IPS-20b (cell line): ENCODE measurements at regions not wholly inside any gene's neighbourhood (a gene's known extent, or its start where the extent isn't known, plus 50 kb on each side); places are given as distances from the start of the nearest gene placed in this dataset.
"Not testable (repeated sequence)": the region's sequence is repeated elsewhere in the genome, so short reads cannot be mapped to it uniquely, and the experiment has no call there.

Experiments
- H3K27ac ChIP-seq: one replicate; pipeline ENCODE4 v1.5.1; 2013; ENCODE audit warnings: low read length
- H3K27me3 ChIP-seq: 2 replicates; pipeline ENCODE4 v1.6.1; 2013; ENCODE audit warnings: mild to moderate bottlenecking, low read length, inconsistent platforms; ENCODE audit not compliant: insufficient read depth
- H3K36me3 ChIP-seq: 2 replicates; pipeline ENCODE4 v1.6.1; 2013; ENCODE audit warnings: low read depth, mild to moderate bottlenecking, inconsistent platforms, low read length, moderate library complexity; ENCODE audit not compliant: insufficient read depth
- H3K4me1 ChIP-seq: 2 replicates; pipeline ENCODE4 v1.6.1; 2013; ENCODE audit warnings: mild to moderate bottlenecking, control low read depth, inconsistent platforms, low read length, moderate library complexity; ENCODE audit not compliant: insufficient read depth
- H3K4me3 ChIP-seq: 2 replicates; pipeline ENCODE4 v1.5.1; 2013; ENCODE audit warnings: mild to moderate bottlenecking, low read length, inconsistent platforms
- H3K9ac ChIP-seq: 2 replicates; pipeline ENCODE4 v1.6.1; 2013; ENCODE audit warnings: low read depth, mild to moderate bottlenecking, inconsistent platforms, low read length, moderate library complexity
- H3K9me3 ChIP-seq: 2 replicates; pipeline ENCODE4 v1.6.1; 2013; ENCODE audit warnings: mild to moderate bottlenecking, low read depth, low read length, inconsistent platforms; ENCODE audit not compliant: insufficient read depth

DNA sequence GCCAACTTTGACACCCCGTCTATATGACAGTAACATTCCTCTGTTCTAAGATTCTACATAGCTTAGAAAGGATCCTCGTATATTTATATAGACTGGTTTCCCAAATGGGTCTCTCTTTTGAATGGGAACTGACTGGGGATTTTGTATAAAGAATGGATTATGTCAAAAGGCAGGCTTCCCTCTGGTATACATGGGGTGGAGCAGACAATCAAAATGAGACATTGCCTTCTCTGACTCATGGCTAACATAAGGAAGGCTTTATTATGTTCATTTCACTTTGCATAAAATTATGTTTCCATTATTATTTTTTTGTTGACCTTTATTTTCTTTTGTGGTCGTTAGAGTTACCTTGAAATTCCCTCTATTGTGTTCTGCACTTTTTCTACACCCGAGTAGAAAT, 211.1 kb downstream of the ALG10B start:
- H3K27ac ChIP-seq: no peak overlapping the region
- no peaks in the 10 kb centered on the region for H3K9me3 ChIP-seq
- H3K27me3 ChIP-seq: no peaks in the 10 kb centered on the region
- H3K9ac ChIP-seq: no peak overlapping the region
- H3K4me3 ChIP-seq: no peak overlapping the region
- H3K4me1 ChIP-seq: no peaks in the 10 kb centered on the region
- no peaks in the 10 kb centered on the region for H3K36me3 ChIP-seq

DNA sequence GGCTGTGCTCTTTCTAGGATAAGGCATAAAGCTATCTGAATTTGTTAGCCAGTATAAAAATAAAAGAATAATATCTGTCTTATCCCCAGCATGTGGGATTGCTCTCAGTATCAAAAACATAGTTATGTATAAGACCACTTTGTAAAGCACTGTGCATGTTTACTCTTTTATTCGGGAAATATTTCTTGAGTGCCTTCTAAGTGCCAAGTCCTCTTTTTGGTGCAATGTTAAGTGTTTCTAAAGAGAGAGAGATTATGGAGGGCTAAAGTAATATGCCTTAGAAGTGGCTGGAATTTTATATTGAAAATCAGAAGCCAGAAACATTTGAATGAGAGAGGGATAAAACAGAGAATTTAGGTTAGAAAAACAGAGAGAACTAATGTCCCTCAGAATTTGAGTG, 212.0 kb downstream of the ALG10B start:
- Histone ChIP-seq H3K9ac (no peak overlapping the region), H3K27me3 (no peaks in the 10 kb centered on the region), H3K36me3 (no peaks in the 10 kb centered on the region), H3K27ac (no peak overlapping the region), H3K4me3 (no peak overlapping the region), H3K9me3 (no peaks in the 10 kb centered on the region), H3K4me1 (no peaks in the 10 kb centered on the region)

GRCh38 chr12:38529281-38529680, 212.7 kb downstream of the ALG10B start:
- not testable (repeated sequence) for H3K9me3 ChIP-seq, H3K27ac ChIP-seq, H3K4me1 ChIP-seq, H3K36me3 ChIP-seq, H3K27me3 ChIP-seq, H3K4me3 ChIP-seq, H3K9ac ChIP-seq

GRCh38 chr12:38538319-38538718, 221.7 kb downstream of the ALG10B start:
- Histone ChIP-seq H3K4me1 (peaks cover 7% of the 10 kb centered on the region; the same call in 1 of the 2 replicates), H3K36me3 (no peaks in the 10 kb centered on the region), H3K4me3 (no peak overlapping the region), H3K27me3 (no peaks in the 10 kb centered on the region), H3K9me3 (no peaks in the 10 kb centered on the region), H3K9ac (no peak overlapping the region), H3K27ac (no peak overlapping the region)

GRCh38 chr12:38540156-38540555, 223.6 kb downstream of the ALG10B start:
- H3K27me3 ChIP-seq: no peaks in the 10 kb centered on the region
- H3K4me1 ChIP-seq: peaks cover 24% of the 10 kb centered on the region; the same call in 1 of the 2 replicates
- no peak overlapping the region for H3K27ac ChIP-seq
- no peak overlapping the region for H3K4me3 ChIP-seq
- H3K9me3 ChIP-seq: no peaks in the 10 kb centered on the region
- no peaks in the 10 kb centered on the region for H3K36me3 ChIP-seq
- no peak overlapping the region for H3K9ac ChIP-seq

GRCh38 chr12:38541849-38542248, 225.3 kb downstream of the ALG10B start:
- Histone ChIP-seq H3K9me3 (no peaks in the 10 kb centered on the region), H3K27ac (no peak overlapping the region), H3K27me3 (no peaks in the 10 kb centered on the region), H3K9ac (no peak overlapping the region), H3K4me1 (peaks cover 25% of the 10 kb centered on the region; the same call in 1 of the 2 replicates), H3K4me3 (no peak overlapping the region), H3K36me3 (no peaks in the 10 kb centered on the region)

- 0 out of 2 replicates have a peak overlapping the region, but pooled peaks have one; percentile 6 for H3K4me3 ChIP-seq
- no peaks in the 10 kb centered on the region for H3K36me3 ChIP-seq
- no peak overlapping the region for H3K9ac ChIP-seq
- H3K27ac ChIP-seq: peak overlapping the region; percentile 48
- no peaks in the 10 kb centered on the region for H3K27me3 ChIP-seq
- no peaks in the 10 kb centered on the region for H3K9me3 ChIP-seq
- peaks cover 25% of the 10 kb centered on the region; the same call in 1 of the 2 replicates for H3K4me1 ChIP-seq
Measured at GRCh38 chr12:38543151-38543550, 226.6 kb downstream of the ALG10B start.

- Histone ChIP-seq H3K27me3 (no peaks in the 10 kb centered on the region), H3K27ac (peak overlapping the region; percentile 35), H3K9me3 (no peaks in the 10 kb centered on the region), H3K36me3 (no peaks in the 10 kb centered on the region), H3K4me3 (peak overlapping the region; percentile 2; the same call in 1 of the 2 replicates), H3K4me1 (peaks cover 25% of the 10 kb centered on the region; the same call in 1 of the 2 replicates), H3K9ac (peak overlapping the region; percentile 40; the same call in 1 of the 2 replicates)
Measured at GRCh38 chr12:38544330-38545066, 227.9 kb downstream of the ALG10B start.

GRCh38 chr12:38547586-38547985, 231.0 kb downstream of the ALG10B start:
- Histone ChIP-seq H3K9ac (no peak overlapping the region), H3K36me3 (no peaks in the 10 kb centered on the region), H3K9me3 (no peaks in the 10 kb centered on the region), H3K27me3 (no peaks in the 10 kb centered on the region), H3K4me3 (no peak overlapping the region), H3K27ac (no peak overlapping the region), H3K4me1 (peaks cover 25% of the 10 kb centered on the region; the same call in 1 of the 2 replicates)

DNA sequence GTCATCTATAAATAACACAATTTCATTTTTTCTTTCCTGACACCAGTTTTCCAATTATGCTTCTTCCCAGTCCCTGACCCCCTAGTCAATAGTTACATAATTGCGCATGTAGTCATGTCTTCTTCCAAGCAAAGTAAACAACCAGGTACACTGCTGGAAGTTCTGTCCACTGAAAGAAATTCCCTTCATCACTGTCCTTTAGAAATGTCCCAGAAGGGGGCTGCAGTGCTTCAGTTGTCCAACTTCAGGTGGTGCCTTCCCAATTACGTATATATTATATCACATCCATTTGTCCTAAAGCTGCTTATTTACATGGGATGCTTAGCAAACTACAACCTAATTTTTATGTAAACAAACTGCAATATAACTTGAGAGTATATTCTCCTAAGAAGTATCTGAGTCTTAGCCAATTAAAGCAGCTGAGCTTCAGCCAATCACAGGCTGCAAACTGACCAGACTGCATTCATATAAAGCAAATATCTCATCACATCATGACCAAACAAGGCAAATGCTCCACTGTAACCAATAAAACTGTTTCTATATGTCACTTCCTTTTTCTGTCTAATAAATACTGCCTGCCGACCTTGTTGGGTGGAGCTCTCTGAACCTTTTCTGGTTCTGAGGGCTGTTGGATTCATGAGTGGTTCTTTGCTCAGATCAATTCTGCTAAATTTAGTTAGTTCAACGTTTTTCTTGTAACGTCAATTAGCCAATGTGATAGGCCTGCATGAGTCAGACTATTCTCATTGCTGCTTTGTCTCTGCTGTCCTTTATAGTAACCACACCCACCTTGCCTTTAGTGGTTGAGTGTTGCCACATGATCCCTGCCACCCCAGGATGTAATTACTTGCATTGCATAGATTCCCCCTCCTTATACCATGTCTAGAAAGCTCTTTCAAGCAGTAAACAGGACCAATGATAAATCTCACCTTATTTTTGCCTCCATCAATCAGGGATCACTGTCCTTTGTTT, 239.3 kb downstream of the ALG10B start:
- no peaks in the 10 kb centered on the region; the same call in 1 of the 2 replicates for H3K4me1 ChIP-seq
- H3K27me3 ChIP-seq: no peaks in the 10 kb centered on the region
- no peaks in the 10 kb centered on the region for H3K36me3 ChIP-seq
- H3K4me3 ChIP-seq: no peak overlapping the region
- no peaks in the 10 kb centered on the region for H3K9me3 ChIP-seq
- H3K9ac ChIP-seq: no peak overlapping the region
- no peak overlapping the region for H3K27ac ChIP-seq

DNA sequence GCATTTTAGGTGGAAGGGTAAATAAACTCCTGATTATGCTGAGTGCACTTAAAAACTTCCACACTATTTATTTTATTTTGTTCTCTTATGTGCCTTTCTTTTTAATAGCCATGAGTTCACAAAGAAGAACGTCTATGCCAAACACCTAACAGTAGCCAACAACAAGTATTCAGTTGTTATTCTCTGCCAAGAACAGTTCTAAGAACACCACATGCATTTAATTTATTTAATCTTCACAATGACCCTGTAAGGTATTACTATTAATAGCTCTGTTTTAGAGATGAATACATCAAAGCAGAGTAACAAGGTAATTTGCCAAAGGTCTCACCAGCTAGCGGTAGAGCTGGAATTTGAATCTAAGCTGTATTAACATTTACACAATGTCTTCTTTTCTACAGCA, 240.1 kb downstream of the ALG10B start:
- Histone ChIP-seq H3K27ac (no peak overlapping the region), H3K4me3 (no peak overlapping the region), H3K9ac (no peak overlapping the region), H3K36me3 (no peaks in the 10 kb centered on the region), H3K27me3 (no peaks in the 10 kb centered on the region), H3K9me3 (no peaks in the 10 kb centered on the region), H3K4me1 (no peaks in the 10 kb centered on the region; the same call in 1 of the 2 replicates)
